K562 (cell line): ENCODE measurements at regions not wholly inside any gene's neighbourhood (a gene's known extent, or its start where the extent isn't known, plus 50 kb on each side); places are given as distances from the start of the nearest gene placed in this dataset.

ENCODE experiments used
- ATAC-seq: fragments of 200-7000 bp; cut with Tn5 transposase; 3 replicates; pipeline ENCODE4 v1.9.1; 2020; ENCODE audit warnings: moderate library complexity
- BruUV-seq: library from RNA; stranded (reverse); fragments of 400-500 nt; replicated peaks from 2 replicates; lab custom pipeline; 2021; lab: Mats Ljungman, UMichigan
- CTCF ChIA-PET: fragments of 300-600 bp; formaldehyde crosslinking; extraction: SDS; loops from one replicate; lab custom pipeline; 2021; ENCODE audit warnings: low intra/inter-chr PET ratio; lab: Yijun Ruan, JAX
- POLR2A ChIA-PET: fragments of 300-600, 350-650 bp; sonication (Branson Sonifier 250); formaldehyde crosslinking; extraction: SDS; loops from one replicate; lab custom pipeline; 2021; ENCODE audit warnings: antibody characterized with exemption, inconsistent platforms; lab: Yijun Ruan, JAX
- DNase-seq, 4 experiments: peaks; one replicate each; pipeline versions ENCODE4 v3.0.0 to v3.0.0-alpha.2; 2011 to 2018; ENCODE audit warnings: low spot score in 3 of 4, mixed read lengths in 3 of 4; ENCODE audit errors: extremely low read depth in 1 of 4
- FAIRE-seq: peaks from 2 replicates; lab custom pipeline; 2011; peaks lifted over from hg19 to GRCh38; lab: Jason Lieb, UNC
- H2AFZ ChIP-seq: 2 replicates; pipeline ENCODE4 v1.6.0; 2011; ENCODE audit warnings: low read depth, low read length, control low read depth, inconsistent platforms
- H3K27ac ChIP-seq: fragments of 200-600 bp; 3 replicates; pipeline ENCODE4 v1.8.0; 2011; ENCODE audit warnings: low read depth, mild to moderate bottlenecking, control low read depth, inconsistent platforms, low read length, moderate library complexity, mixed read lengths; ENCODE audit errors: extremely low read depth
- H3K27me3 ChIP-seq, 2 experiments: fragments of 300-600 bp in 1 of 2; 2 replicates in 1 of 2; 3 replicates in 1 of 2; pipeline versions ENCODE4 v1.6.0 to v1.8.0; 2011; ENCODE audit warnings: inconsistent platforms in 2 of 2, low read length in 2 of 2, mild to moderate bottlenecking in 1 of 2, mixed read lengths in 1 of 2, moderate library complexity in 1 of 2; ENCODE audit not compliant: control insufficient read depth in 2 of 2, insufficient read depth in 2 of 2
- H3K36me3 ChIP-seq: fragments of 300-600 bp; 3 replicates; pipeline ENCODE4 v1.8.0; 2011; ENCODE audit warnings: mild to moderate bottlenecking, low read length, inconsistent platforms; ENCODE audit not compliant: control insufficient read depth, insufficient read depth
- H3K4me1 ChIP-seq, 2 experiments: fragments of 200-600 bp in 1 of 2; replicated peaks in 1 of 2; 2 replicates in 1 of 2; 3 replicates in 1 of 2; pipeline versions ENCODE4 v1.5.1 to v1.8.0; 2011; ENCODE audit warnings: inconsistent platforms in 2 of 2, low read length in 2 of 2, mild to moderate bottlenecking in 1 of 2, mixed read lengths in 1 of 2, moderate library complexity in 1 of 2; ENCODE audit not compliant: control insufficient read depth in 2 of 2, insufficient read depth in 2 of 2
- H3K4me2 ChIP-seq: 2 replicates; pipeline ENCODE4 v1.6.1; 2011; ENCODE audit warnings: low read length, control low read depth, inconsistent platforms, mixed read lengths; ENCODE audit not compliant: insufficient read depth
- H3K4me3 ChIP-seq: fragments of 200-600 bp; sonication (generic), shearing (Covaris generic); 2 replicates; pipeline ENCODE4 v1.5.1; 2016; ENCODE audit warnings: control low read depth, inconsistent platforms
- H3K79me2 ChIP-seq: fragments of 200-600 bp; 3 replicates; pipeline ENCODE4 v1.8.0; 2011; ENCODE audit warnings: low read length, inconsistent platforms; ENCODE audit not compliant: control insufficient read depth, insufficient read depth
- H3K9ac ChIP-seq, 2 experiments: 2 replicates each; pipeline versions ENCODE4 v1.6.0 to v1.6.1; 2011; ENCODE audit warnings: low read depth in 2 of 2, low read length in 2 of 2, control low read depth in 1 of 2, inconsistent platforms in 1 of 2, mild to moderate bottlenecking in 1 of 2, mixed read lengths in 1 of 2; ENCODE audit not compliant: insufficient read depth in 1 of 2
- H3K9me1 ChIP-seq: one replicate; pipeline ENCODE4 v1.6.0; 2011; ENCODE audit warnings: inconsistent platforms, mild to moderate bottlenecking, low read length, moderate library complexity; ENCODE audit not compliant: control insufficient read depth, insufficient read depth
- H3K9me3 ChIP-seq: replicated peaks from 2 replicates; pipeline ENCODE4 v1.5.1; 2011; ENCODE audit warnings: low read depth, low read length, inconsistent platforms; ENCODE audit not compliant: control insufficient read depth, insufficient read depth
- H4K20me1 ChIP-seq: replicated peaks from 2 replicates; pipeline ENCODE4 v1.6.1; 2011; ENCODE audit warnings: low read length, inconsistent platforms, mixed read lengths; ENCODE audit not compliant: control insufficient read depth, insufficient read depth
- BDP1 ChIP-seq: IDR thresholded peaks from 3 replicates; pipeline ENCODE4 v1.6.1; 2011; ENCODE audit not compliant: insufficient read length, insufficient read depth
- CC2D1A ChIP-seq: fragments of 450-650 bp; IDR thresholded peaks from 2 replicates; pipeline ENCODE4 v1.6.1; 2017; ENCODE audit warnings: mild to moderate bottlenecking
- CUX1 ChIP-seq: fragments of 200-800 bp; sonication (Bioruptor generic); IDR thresholded peaks from 2 replicates; pipeline ENCODE4 v1.6.1; 2016; ENCODE audit warnings: missing genetic modification characterization, missing compliant biosample characterization
- DMBX1 ChIP-seq: fragments of 250-450 bp; sonication (Bioruptor Pico); IDR thresholded peaks from 2 replicates; pipeline ENCODE4 v1.8.0; 2022; ENCODE audit warnings: inconsistent platforms, mild to moderate bottlenecking, moderate library complexity, borderline replicate concordance
- E2F1 ChIP-seq: sonication (generic); formaldehyde crosslinking; IDR thresholded peaks from 2 replicates; pipeline ENCODE4 v1.8.1; 2023; ENCODE audit warnings: mild to moderate bottlenecking, missing genetic modification reagents, moderate library complexity
- EP300 ChIP-seq: IDR thresholded peaks from 2 replicates; pipeline ENCODE4 v1.6.1; 2012; ENCODE audit warnings: low read length, improper control_type of control experiment
- KAT8 ChIP-seq: fragments of 450-650 bp; IDR thresholded peaks from 2 replicates; pipeline ENCODE4 v1.6.1; 2016; ENCODE audit warnings: low read depth, mild to moderate bottlenecking
- KLF10 ChIP-seq: fragments of 250-450 bp; sonication (Bioruptor Pico); IDR thresholded peaks from 2 replicates; pipeline ENCODE4 v1.6.1; 2021; ENCODE audit warnings: matching md5 sums
- MED1 ChIP-seq: sonication (generic); formaldehyde crosslinking; IDR thresholded peaks from 2 replicates; pipeline ENCODE4 v1.8.1; 2023; ENCODE audit warnings: missing genetic modification reagents, borderline replicate concordance
- NONO ChIP-seq, 2 experiments: fragments of 200-400 bp in 1 of 2; fragments of 450-650 bp in 1 of 2; formaldehyde crosslinking in 1 of 2; IDR thresholded peaks; 2 replicates each; pipeline ENCODE4 v1.6.1; 2017; ENCODE audit warnings: low read depth in 2 of 2, mild to moderate bottlenecking in 2 of 2, moderate library complexity in 2 of 2, low read length in 1 of 2
- PATZ1 ChIP-seq: fragments of 250-450 bp; sonication (Bioruptor Pico); IDR thresholded peaks from 2 replicates; pipeline ENCODE4 v1.5.0; 2020; ENCODE audit warnings: mild to moderate bottlenecking, borderline replicate concordance
- PHB ChIP-seq: fragments of 250-450 bp; sonication (Bioruptor Pico); IDR thresholded peaks from 2 replicates; pipeline ENCODE4 v1.5.0; 2021
- SMAD2 ChIP-seq: fragments of 150-350 bp; IDR thresholded peaks from 2 replicates; pipeline ENCODE4 v1.6.1; 2014; ENCODE audit warnings: low read depth, mild to moderate bottlenecking, low read length
- TCF15 ChIP-seq: fragments of 250-450 bp; sonication (Bioruptor Pico); IDR thresholded peaks from 2 replicates; pipeline ENCODE4 v1.8.0; 2022; ENCODE audit warnings: moderate library complexity, mild to moderate bottlenecking, inconsistent platforms
- TEAD2 ChIP-seq: fragments of 450-650 bp; IDR thresholded peaks from 2 replicates; pipeline ENCODE4 v1.6.1; 2016; ENCODE audit warnings: missing genetic modification characterization, control low read depth, missing compliant biosample characterization
- TFAM ChIP-seq: fragments of 250-450 bp; sonication (Bioruptor Pico); conservative IDR thresholded peaks from 2 replicates; pipeline ENCODE4 v1.5.0; 2021; ENCODE audit warnings: mild to moderate bottlenecking, moderate library complexity
- ZNF717 ChIP-seq: fragments of 250-450 bp; sonication (Bioruptor Pico); IDR thresholded peaks from 2 replicates; pipeline ENCODE4 v1.5.0; 2021
- WGBS: fragments of 100-300 bp; shearing (Covaris generic); methylation state at CpG from one replicate; pipeline ENCODE4 v1.1.6; 2016; ENCODE audit warnings: low coverage, mixed read lengths; ENCODE audit not compliant: insufficient coverage; ENCODE audit errors: missing lambda C conversion rate; 5-methylcytosine and 5-hydroxymethylcytosine counted together
- in situ Hi-C: fragments of 300-500 bp; cut with MboI; formaldehyde crosslinking; loops from 4 replicates; pipeline ENCODE4 v1.15.0; 2018; ENCODE audit warnings: inconsistent platforms, mixed read lengths
- intact Hi-C: fragments of 100-400 bp; cut with micrococcal nuclease; formaldehyde crosslinking; loops from 2 replicates; pipeline ENCODE4 v1.14.2; 2022

GRCh38 chr12:87369161-87369560 lies 660.0 kb downstream of the C12orf50 start:
- intact Hi-C loops, result no loop called here
- H3K4me1 ChIP-seq, result no peaks in the 10 kb centered on the region
- no peaks in the 10 kb centered on the region for H4K20me1 ChIP-seq
- FAIRE-seq (no peak), ATAC-seq (no peak), DNase-seq (no peak)
- no peaks in the 10 kb centered on the region for H3K36me3 ChIP-seq
- no peaks in the 10 kb centered on the region for H3K9me1 ChIP-seq
- H3K9ac ChIP-seq, result no peak overlapping the region
- BruUV-seq, result no TSS peak
- no peak overlapping the region for H3K27ac ChIP-seq
- no peak overlapping the region for H2AFZ ChIP-seq
- no peak overlapping the region for H3K4me2 ChIP-seq
- no peaks in the 10 kb centered on the region for H3K27me3 ChIP-seq
- POLR2A ChIA-PET, result no interaction called here
- CTCF ChIA-PET, result no interaction called here
- in situ Hi-C loops, result no loop called here
- H3K4me3 ChIP-seq, result no peak overlapping the region
- 0% methylated on average over 2 of the region's 2 CpGs for WGBS
- H3K9me3 ChIP-seq, result no peaks in the 10 kb centered on the region
- H3K79me2 ChIP-seq, result no peaks in the 10 kb centered on the region
- TF ChIP-seq PHB (CRISPR knock-in tag) (no peak), NONO (IDR thresholded peaks at IDR 0.05; ENCODE audit: low read depth in 2 of 2, low read length in 1 of 2) (no peak), KLF10 (CRISPR knock-in tag) (no peak), TEAD2 (tag) (no peak), TFAM (CRISPR knock-in tag) (no peak), CUX1 (CRISPR knock-in tag) (no peak), TCF15 (CRISPR knock-in tag) (no peak), ZNF717 (CRISPR knock-in tag) (no peak), EP300 (no peak), CC2D1A (no peak), E2F1 (no peak), MED1 (CRISPR knock-in tag) (no peak), SMAD2 (no peak), DMBX1 (no peak), BDP1 (no peak), PATZ1 (CRISPR knock-in tag) (no peak), KAT8 (no peak)
